ENCODE measurements at regions not wholly inside any gene's neighbourhood (a gene's known extent, or its start where the extent isn't known, plus 50 kb on each side); places are given as distances from the start of the nearest gene placed in this dataset.

- TF ChIP-seq CTCF (IDR thresholded peaks at IDR 0.05; ENCODE audit: insufficient read depth, low read length, poor library complexity, severe bottlenecking), result no peak
- no peak for DNase-seq (ENCODE audit: extremely low read depth, insufficient read length)
- Histone ChIP-seq H3K4me3 (replicated peaks; ENCODE audit: low read depth, low read length) (no peak overlapping the region), H3K36me3 (ENCODE audit: control insufficient read depth, insufficient read depth, low read length) (no peaks in the 10 kb centered on the region), H3K27me3 (replicated peaks; ENCODE audit: control insufficient read depth, insufficient read depth, low read length) (no peaks in the 10 kb centered on the region)
Observed at GRCh38 chr10:118904286-118904685, 125.2 kb upstream of the NANOS1 start.

GRCh38 chr10:118907051-118907450, 122.5 kb upstream of the NANOS1 start:
- Histone ChIP-seq H3K4me3 (replicated peaks; ENCODE audit: low read depth, low read length) (no peak overlapping the region), H3K27me3 (replicated peaks; ENCODE audit: control insufficient read depth, insufficient read depth, low read length) (no peaks in the 10 kb centered on the region), H3K36me3 (ENCODE audit: control insufficient read depth, insufficient read depth, low read length) (no peaks in the 10 kb centered on the region)
- no peak for DNase-seq (ENCODE audit: extremely low read depth, insufficient read length)
- no peak for TF ChIP-seq CTCF (IDR thresholded peaks at IDR 0.05; ENCODE audit: insufficient read depth, low read length, poor library complexity, severe bottlenecking)

- Histone ChIP-seq H3K27me3 (replicated peaks; ENCODE audit: control insufficient read depth, insufficient read depth, low read length) (no peaks in the 10 kb centered on the region), H3K36me3 (ENCODE audit: control insufficient read depth, insufficient read depth, low read length) (no peaks in the 10 kb centered on the region), H3K4me3 (replicated peaks; ENCODE audit: low read depth, low read length) (no peak overlapping the region)
- TF ChIP-seq CTCF (IDR thresholded peaks at IDR 0.05; ENCODE audit: insufficient read depth, low read length, poor library complexity, severe bottlenecking), result no peak
- DNase-seq (ENCODE audit: extremely low read depth, insufficient read length), result no peak
Observed at GRCh38 chr10:118908557-118909256, 120.8 kb upstream of the NANOS1 start.

GRCh38 chr10:118910702-118911101, 118.8 kb upstream of the NANOS1 start:
- Histone ChIP-seq H3K4me3 (replicated peaks; ENCODE audit: low read depth, low read length) (no peak overlapping the region), H3K27me3 (replicated peaks; ENCODE audit: control insufficient read depth, insufficient read depth, low read length) (0 out of 2 replicates have a peak, but pooled peaks cover 1% of the 10 kb centered on the region), H3K36me3 (ENCODE audit: control insufficient read depth, insufficient read depth, low read length) (no peaks in the 10 kb centered on the region)
- no peak for TF ChIP-seq CTCF (IDR thresholded peaks at IDR 0.05; ENCODE audit: insufficient read depth, low read length, poor library complexity, severe bottlenecking)
- DNase-seq (ENCODE audit: extremely low read depth, insufficient read length), result no peak

- H3K36me3 ChIP-seq (ENCODE audit: control insufficient read depth, insufficient read depth, low read length), result no peaks in the 10 kb centered on the region
- H3K27me3 ChIP-seq (replicated peaks; ENCODE audit: control insufficient read depth, insufficient read depth, low read length), result 0 out of 2 replicates have a peak, but pooled peaks cover 1% of the 10 kb centered on the region
- no peak for TF ChIP-seq CTCF (IDR thresholded peaks at IDR 0.05; ENCODE audit: insufficient read depth, low read length, poor library complexity, severe bottlenecking)
- DNase-seq (ENCODE audit: extremely low read depth, insufficient read length), result no peak
- H3K4me3 ChIP-seq (replicated peaks; ENCODE audit: low read depth, low read length), result no peak overlapping the region
Observed at GRCh38 chr10:118911363-118911762, 118.2 kb upstream of the NANOS1 start.
